MM.1S (cell line): ENCODE measurements at regions not wholly inside any gene's neighbourhood (a gene's known extent, or its start where the extent isn't known, plus 50 kb on each side); places are given as distances from the start of the nearest gene placed in this dataset.

ENCODE experiments used
- EZH2 ChIP-seq: fragments of 300-600 bp; sonication (generic); optimal IDR thresholded peaks from 2 replicates; pipeline ENCODE3; 2017; ENCODE audit warnings: low read depth, mild to moderate bottlenecking, antibody characterized with exemption, low read length, mixed read lengths
- EZH2phosphoT487 ChIP-seq: fragments of 300-600 bp; sonication (generic); IDR thresholded peaks from 2 replicates; pipeline ENCODE4 v1.6.1; 2018; ENCODE audit warnings: antibody characterized with exemption, low read length

- no peak for TF ChIP-seq EZH2
- TF ChIP-seq EZH2phosphoT487, result no peak
Observed at GRCh38 chr2:16012029-16012596, 71.8 kb downstream of the MYCN start.
